ENCODE measurements at regions not wholly inside any gene's neighbourhood (a gene's known extent, or its start where the extent isn't known, plus 50 kb on each side); places are given as distances from the start of the nearest gene placed in this dataset.

DNA sequence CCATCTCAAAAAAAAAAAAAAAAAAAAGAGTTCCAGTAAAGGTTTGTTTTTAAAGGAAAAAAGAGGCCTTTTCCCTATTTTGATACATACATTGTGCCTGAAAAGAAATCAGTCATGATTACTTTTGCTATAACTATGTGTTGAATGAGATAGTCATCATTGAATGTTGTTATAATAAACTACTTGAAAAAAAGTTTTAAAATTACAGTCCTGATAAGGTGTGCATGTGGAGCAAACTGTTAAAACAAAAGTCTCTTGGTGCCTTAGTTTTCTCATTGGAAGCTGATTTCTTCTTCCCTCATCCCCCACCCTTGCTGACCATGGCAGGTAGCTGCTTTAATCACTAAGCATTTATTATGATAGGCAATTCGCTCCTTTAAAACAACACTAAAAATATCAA lies 172.3 kb upstream of the TBCA start:
- no peak for DNase-seq

DNA sequence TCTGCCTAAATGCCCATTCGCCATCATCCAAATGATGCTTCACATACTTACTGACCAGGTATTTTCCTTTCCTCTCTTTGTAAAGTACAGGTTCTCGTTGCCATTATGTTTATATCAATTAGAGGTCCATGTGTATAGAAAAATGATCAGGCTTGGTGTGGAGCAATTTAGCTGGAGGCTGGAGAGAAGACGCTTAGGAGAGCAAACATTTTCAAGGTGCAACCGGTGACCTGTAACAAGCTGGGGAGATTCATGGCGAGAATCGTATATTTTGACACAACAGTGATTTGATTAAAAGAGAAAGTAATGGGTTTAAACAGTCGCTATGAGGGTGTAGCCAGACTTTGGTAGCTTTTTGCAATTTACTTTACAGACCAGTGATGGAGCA lies 170.9 kb upstream of the TBCA start:
- DNase-seq = no peak

DNA sequence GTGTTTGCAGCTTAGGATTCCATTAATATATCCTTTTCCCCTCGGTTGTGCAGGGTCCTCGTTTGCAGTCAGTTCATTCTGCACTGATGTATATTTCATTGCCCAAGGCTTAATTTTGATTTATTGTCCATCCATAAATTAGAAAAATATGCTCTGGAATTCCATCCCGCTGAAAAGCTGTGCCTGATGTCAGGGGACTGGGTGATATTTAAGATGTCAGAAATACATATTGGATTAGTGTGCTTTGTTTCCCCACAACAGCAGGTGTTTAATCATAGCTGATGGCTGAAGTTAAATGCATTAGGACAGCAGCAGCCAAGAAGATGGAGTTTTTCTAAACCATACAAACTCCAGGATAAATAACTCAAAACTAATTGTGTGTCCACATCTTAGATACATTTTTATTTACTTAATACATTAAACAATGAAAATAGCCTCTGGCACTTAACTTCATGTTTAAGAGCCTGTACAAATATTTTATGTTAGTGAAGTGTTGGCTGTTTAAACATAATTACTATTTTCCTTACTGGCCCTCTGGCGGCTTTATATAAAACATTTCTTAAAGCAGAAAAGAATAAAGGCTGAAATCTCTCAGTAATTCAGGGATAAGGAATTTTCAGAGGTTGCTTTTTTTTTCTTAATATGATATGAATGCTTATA lies 170.4 kb upstream of the TBCA start:
- DNase-seq = no peak

DNA sequence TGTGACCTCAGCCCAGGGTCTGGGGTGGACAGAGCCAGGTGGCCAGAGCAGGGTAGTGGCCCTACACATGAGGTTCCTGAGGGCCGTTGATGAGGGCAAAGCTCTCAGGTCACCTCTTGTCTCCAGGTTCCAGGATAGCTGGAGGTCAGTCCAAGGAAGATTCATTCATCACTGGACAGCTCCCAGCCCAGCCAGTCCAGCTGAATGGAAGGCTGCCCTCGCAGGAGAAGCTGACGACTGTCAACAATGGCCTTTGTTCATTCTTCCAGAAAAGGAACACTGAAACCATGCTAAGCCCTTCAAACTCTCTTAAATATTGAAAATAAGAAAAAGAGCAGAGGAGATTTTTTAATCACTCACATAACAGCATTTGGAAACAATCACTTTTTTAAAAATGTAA lies 169.7 kb upstream of the TBCA start:
- no peak for DNase-seq

- no peak for DNase-seq
Measured at GRCh38 chr5:77944757-77945340, 168.7 kb upstream of the TBCA start.

DNA sequence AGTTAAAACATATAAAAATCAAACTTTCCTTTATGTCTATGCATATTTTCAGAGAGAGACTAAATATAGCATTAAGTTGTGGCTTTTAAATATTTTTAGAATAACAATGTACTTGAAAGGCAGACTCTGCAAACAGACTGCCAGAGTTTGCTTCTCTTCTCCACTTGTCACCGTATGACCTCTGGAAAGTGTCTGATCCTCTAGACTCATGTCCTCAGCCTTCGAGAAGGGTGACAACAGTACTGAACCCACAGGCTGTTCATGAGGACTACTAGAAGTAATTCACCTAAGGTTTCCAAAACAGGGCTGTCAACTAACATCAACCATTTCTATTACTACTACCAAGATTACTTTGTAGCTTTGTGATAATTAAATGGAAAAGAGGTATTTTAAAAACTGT lies 167.7 kb upstream of the TBCA start:
- no peak for DNase-seq

- no peak for DNase-seq
Measured at GRCh38 chr5:77942578-77943239, 166.6 kb upstream of the TBCA start.

- DNase-seq = no peak
Measured at GRCh38 chr5:77937015-77937908, 161.1 kb upstream of the TBCA start.

GRCh38 chr5:77936365-77936693 lies 160.2 kb upstream of the TBCA start:
- no peak for DNase-seq

DNA sequence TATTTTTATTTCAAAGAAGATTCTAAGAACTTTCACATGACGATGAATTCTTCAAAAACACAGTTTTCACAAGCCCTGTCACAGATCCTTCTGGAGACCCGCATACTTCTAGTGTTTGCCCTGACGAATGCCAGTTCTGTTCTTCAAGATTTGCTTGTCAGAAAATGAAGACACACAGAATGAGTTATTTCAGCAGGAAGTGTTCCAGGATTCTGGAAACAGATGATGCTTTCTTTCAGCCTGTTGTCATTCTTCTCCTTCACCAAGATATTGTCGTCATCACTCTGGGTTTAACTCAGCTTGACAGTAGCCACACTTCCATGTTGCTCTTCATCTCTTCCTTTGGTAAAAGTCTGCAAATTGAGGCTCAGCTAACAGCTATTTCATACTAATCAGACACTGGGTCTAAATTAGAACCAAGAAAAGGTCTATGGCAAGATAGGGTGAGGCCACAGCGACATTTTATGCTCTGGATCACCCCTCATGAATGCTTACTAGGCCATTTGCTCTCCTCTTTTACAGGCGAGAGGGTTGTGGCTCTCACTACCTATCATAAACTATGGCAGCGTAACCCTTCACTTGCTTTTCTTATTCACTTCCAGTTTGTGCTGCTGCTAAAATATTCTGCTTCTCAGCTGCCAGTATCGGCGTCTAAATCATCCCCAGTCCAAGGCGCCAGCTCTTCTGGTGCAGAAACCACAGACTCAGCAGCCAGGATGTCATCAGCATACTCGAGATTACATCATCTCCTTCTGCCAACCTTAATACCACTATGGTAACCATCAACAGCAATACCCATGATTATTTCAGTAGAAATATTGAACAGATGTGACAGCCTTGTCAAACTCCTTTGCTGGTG lies 159.6 kb upstream of the TBCA start:
- DNase-seq = no peak

GRCh38 chr5:77928776-77929300 lies 152.7 kb upstream of the TBCA start:
- no peak for DNase-seq

DNA sequence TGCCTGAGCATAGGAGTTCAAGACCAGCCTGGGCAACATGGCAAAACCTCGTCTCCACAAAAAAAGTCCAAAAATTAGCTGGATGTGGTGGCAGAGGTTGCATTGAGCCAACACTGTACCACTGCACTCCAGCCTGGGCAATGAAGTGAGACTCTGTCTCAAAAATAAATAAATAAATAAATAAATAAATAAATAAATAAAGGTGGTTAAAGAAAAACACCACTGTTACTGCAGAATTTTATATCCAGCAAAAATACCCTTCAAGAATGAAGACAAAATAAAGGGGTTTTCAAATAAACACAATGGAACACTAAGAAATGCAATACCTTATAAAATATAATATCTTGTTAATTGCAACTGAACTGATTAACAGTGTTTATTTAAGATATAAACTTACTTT lies 150.2 kb upstream of the TBCA start:
- no peak for DNase-seq

DNA sequence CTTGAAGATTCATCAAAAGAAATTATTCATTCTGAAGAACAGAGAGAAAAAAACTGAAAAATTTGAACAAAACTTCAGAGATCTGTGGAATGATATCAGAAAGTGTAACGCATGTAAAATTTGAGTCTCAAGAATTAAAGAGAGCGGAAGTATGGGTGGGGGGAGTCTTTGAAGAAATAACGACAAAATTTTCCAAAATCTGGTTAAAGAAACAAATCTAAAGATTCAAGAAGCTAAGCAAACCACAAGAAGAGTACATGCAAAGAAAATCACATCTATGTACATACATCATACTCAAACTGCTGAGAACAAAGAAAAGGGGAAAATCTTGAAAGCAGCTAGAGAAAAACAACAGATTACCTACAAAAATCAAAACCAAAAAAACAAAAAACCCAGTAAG lies 149.4 kb upstream of the TBCA start:
- no peak for DNase-seq

DNA sequence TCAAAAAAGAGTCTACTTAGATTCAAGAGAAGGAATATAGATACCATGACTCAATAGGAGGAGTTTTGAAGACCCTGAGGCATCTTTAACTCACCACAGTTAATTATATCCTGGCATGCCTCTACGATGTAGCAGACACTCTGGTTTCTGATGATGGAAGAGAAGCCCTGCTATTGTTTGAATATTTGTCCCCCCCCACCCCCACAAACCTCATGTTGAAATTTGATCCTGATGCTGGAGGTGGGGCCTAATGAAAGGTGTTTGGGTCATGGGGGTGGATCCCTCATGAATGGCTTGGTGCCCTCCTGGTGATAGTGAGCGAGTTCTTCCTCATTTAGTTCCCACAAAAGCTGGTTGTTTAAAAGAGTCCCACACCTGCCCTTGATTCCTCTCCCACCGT lies 147.9 kb upstream of the TBCA start:
- DNase-seq = no peak

- DNase-seq = no peak
Measured at GRCh38 chr5:77923666-77924065, 147.5 kb upstream of the TBCA start.

DNA sequence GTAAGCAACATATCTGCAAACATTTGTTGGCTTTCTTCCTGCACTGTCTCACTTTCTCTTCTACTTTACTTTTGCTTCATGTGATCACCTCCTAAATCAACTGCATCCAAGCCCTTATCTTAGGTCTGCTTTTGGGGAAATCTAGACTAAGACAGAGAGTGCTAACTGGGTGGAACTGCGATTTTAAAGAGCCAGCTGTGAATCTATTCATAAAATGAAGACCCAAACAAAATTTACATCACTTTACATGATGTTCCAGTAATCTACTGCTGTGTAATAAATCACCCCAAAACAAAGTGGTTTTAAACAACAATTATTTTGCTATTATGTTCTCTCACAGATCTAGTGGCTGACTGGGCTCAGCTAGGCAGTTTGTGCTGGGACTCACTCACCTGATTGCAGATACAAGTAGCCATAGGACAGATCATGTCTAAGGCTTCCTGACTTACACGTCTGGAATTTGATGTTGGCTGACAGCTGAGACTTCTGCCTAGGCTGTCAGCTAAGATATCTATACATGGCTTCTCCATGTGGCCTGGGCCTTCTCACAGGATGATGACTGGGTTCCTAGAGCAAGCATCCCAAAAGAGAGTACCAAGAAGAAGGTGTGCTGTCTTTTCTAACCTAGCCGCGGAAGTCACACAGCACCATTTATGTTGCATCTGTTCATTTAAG lies 145.1 kb upstream of the TBCA start:
- DNase-seq = no peak

- no peak for DNase-seq
Measured at GRCh38 chr5:77920359-77921058, 144.4 kb upstream of the TBCA start.

DNA sequence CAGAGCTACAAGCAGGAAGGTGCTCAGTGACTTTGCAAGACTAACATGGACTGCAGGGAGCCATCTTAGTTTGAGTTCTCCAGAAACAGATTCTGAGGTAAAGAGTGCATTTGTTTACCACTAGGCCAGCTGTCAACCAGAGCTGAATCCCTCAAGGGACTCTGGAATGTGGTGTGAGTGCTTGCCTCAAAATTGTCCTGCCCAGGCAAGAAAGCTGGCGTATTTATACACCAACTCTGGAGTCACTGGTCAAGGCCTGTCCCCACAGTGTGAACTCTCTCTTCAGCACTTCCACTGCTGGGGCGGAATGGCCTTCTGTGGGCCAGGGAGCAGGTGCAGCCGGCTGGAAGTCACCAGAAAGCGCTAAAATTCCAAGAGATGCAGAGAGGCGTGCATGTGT lies 139.2 kb upstream of the TBCA start:
- DNase-seq = no peak

DNA sequence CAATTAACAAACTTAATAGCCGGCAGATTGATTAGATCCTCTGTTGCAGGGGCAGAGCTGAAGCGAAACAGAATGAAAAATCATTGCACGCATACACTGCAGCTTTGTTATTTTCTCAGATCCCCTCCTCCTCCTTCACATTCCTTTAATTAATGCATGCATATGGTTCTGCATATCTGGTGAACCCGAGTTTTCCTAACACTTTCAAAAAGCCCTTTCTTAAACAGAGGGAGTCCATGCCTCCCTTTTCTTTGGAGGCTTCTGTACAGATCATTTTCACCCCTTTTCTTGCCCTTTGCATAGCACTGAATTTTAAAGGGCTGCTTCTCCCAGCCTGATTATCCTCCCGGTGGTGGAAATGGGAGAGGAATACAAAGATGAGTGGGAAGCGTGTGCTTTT lies 136.6 kb upstream of the TBCA start:
- no peak for DNase-seq

DNA sequence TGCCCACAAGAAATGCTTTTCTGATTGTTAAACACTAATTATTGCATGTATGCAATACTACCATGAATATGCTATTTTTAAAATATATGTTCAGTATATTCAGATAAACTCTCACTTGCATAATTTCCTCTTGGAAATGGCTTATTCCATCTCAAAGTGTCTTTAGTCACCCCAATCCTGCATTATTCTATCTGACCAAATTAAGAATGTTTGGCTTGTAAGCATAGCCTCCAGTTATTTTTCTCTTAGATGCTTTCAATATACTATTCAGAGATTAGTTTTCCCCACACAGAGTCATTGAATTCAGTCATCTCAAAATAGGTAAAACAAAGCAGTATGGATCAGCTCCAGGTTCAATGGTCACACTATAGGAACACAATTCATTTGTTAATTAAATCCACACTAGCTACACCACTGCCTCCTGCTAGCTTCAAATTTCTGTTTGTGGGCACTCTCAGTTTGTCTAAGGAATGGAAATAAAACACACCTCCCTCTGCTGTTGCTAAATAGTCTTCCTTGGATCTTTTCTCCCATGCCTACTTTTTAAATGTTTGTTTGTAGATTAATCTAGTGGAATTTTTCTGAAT lies 134.6 kb upstream of the TBCA start:
- DNase-seq = no peak

GRCh38 chr5:77909237-77909636 lies 133.1 kb upstream of the TBCA start:
- no peak for DNase-seq

Data from right forelimb (tissue), 1 donor.